ENCODE measurements at regions not wholly inside any gene's neighbourhood (a gene's known extent, or its start where the extent isn't known, plus 50 kb on each side); places are given as distances from the start of the nearest gene placed in this dataset.

DNA sequence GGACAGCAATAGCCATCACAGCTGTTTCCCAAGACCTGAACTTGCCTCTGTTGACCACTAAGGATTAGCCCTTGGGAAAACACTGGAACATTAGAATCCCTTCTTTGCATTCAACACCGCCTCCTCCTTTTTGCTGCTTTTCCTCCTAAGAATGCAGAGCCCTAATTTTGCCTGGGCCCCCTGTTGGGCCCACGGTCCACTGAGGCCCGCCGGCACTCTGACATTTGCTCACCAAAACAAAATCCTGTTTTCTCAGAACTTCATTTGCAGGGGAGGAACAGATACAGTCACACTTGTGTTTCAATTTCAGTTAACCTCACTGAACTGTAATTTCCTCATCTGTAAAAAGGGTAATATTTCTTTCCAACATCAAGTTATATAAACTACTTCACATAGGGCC is 116.0 kb upstream of the JARID2 start:
- TF ChIP-seq, protein P1, sequence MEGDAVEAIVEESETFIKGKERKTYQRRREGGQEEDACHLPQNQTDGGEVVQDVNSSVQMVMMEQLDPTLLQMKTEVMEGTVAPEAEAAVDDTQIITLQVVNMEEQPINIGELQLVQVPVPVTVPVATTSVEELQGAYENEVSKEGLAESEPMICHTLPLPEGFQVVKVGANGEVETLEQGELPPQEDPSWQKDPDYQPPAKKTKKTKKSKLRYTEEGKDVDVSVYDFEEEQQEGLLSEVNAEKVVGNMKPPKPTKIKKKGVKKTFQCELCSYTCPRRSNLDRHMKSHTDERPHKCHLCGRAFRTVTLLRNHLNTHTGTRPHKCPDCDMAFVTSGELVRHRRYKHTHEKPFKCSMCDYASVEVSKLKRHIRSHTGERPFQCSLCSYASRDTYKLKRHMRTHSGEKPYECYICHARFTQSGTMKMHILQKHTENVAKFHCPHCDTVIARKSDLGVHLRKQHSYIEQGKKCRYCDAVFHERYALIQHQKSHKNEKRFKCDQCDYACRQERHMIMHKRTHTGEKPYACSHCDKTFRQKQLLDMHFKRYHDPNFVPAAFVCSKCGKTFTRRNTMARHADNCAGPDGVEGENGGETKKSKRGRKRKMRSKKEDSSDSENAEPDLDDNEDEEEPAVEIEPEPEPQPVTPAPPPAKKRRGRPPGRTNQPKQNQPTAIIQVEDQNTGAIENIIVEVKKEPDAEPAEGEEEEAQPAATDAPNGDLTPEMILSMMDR (conservative IDR thresholded peaks at IDR 0.05; ENCODE audit: low read length) = no peak
- TF ChIP-seq EZH2phosphoT487 (IDR thresholded peaks at IDR 0.05; ENCODE audit: borderline replicate concordance, low read depth, low read length) = no peak
